NB4 (cell line): ENCODE measurements at regions not wholly inside any gene's neighbourhood (a gene's known extent, or its start where the extent isn't known, plus 50 kb on each side); places are given as distances from the start of the nearest gene placed in this dataset.

Experiments used
- CTCF ChIP-seq: IDR thresholded peaks from one replicate; pipeline ENCODE4 v1.5.1; 2012; ENCODE audit warnings: low read depth, low read length
- MYC ChIP-seq: IDR thresholded peaks from 2 replicates; pipeline ENCODE4 v1.6.1; 2011; ENCODE audit warnings: low read depth, low read length
- POLR2A ChIP-seq: IDR thresholded peaks from 2 replicates; pipeline ENCODE4 v1.6.1; 2011; ENCODE audit warnings: mild to moderate bottlenecking; ENCODE audit not compliant: insufficient read length; ENCODE audit errors: extremely low read depth
- TF ChIP-seq, protein P1 (sequence below): IDR thresholded peaks from 2 replicates; pipeline ENCODE4 v1.6.1; 2011; ENCODE audit warnings: low read depth, low read length

DNA sequence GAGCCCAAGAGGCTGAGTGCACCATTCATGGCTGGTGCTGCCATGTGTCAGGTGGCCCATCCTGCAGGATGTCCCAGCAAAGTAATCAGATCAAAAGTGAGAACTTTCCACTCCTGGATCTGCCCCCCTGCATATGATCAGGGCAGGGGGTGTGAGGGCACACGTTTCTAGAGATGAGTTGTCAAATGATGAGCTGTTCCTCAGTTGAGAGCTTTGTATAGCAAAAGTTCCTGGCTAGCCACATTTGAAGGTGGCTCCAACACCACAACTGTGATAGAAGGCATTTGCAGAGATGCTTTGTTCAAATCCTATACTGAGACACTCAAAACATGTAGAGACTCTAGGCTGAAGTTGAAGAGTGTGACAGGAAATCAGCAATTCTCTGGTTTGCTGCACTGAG lies 501.8 kb downstream of the BCOR start:
- TF ChIP-seq, protein P1, sequence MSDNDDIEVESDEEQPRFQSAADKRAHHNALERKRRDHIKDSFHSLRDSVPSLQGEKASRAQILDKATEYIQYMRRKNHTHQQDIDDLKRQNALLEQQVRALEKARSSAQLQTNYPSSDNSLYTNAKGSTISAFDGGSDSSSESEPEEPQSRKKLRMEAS: no peak
- no peak for TF ChIP-seq CTCF
- no peak for TF ChIP-seq MYC
- TF ChIP-seq POLR2A: no peak
